Ishikawa (cell line): ENCODE measurements at regions not wholly inside any gene's neighbourhood (a gene's known extent, or its start where the extent isn't known, plus 50 kb on each side); places are given as distances from the start of the nearest gene placed in this dataset.

Experiments
- CEBPB ChIP-seq: IDR thresholded peaks from 2 replicates; pipeline ENCODE4 v1.6.1; 2012
- CREB1 ChIP-seq: IDR thresholded peaks from 2 replicates; pipeline ENCODE4 v1.6.1; 2012; ENCODE audit warnings: low read depth
- EGR1 ChIP-seq: IDR thresholded peaks from 2 replicates; pipeline ENCODE4 v1.6.1; 2012
- EP300 ChIP-seq: IDR thresholded peaks from 2 replicates; pipeline ENCODE4 v1.6.1; 2012; ENCODE audit warnings: borderline replicate concordance
- FOXM1 ChIP-seq: IDR thresholded peaks from 2 replicates; pipeline ENCODE4 v1.6.1; 2012; ENCODE audit warnings: low read depth, borderline replicate concordance
- NFIC ChIP-seq: IDR thresholded peaks from 2 replicates; pipeline ENCODE4 v1.6.1; 2012
- RAD21 ChIP-seq: IDR thresholded peaks from 2 replicates; pipeline ENCODE4 v1.6.1; 2012; ENCODE audit warnings: low read depth
- TAF1 ChIP-seq: IDR thresholded peaks from 2 replicates; pipeline ENCODE4 v1.6.1; 2012; ENCODE audit warnings: low read depth, mild to moderate bottlenecking
- TCF12 ChIP-seq: IDR thresholded peaks from 2 replicates; pipeline ENCODE4 v1.6.1; 2012; ENCODE audit warnings: low read depth
- TEAD4 ChIP-seq: IDR thresholded peaks from 2 replicates; pipeline ENCODE4 v1.6.1; 2012
- YY1 ChIP-seq: IDR thresholded peaks from 2 replicates; pipeline ENCODE4 v1.6.1; 2012; ENCODE audit warnings: low read depth
- ZBTB7A ChIP-seq: IDR thresholded peaks from 2 replicates; pipeline ENCODE4 v1.6.1; 2012; ENCODE audit warnings: low read depth
- TF ChIP-seq, protein P1 (sequence below): IDR thresholded peaks from 2 replicates; pipeline ENCODE4 v1.6.1; 2012
- TF ChIP-seq, protein P2 (sequence below): IDR thresholded peaks from 2 replicates; pipeline ENCODE4 v1.6.1; 2012; ENCODE audit warnings: low read depth, mild to moderate bottlenecking
- TF ChIP-seq, protein P3 (sequence below): IDR thresholded peaks from 2 replicates; pipeline ENCODE4 v1.6.1; 2012

DNA sequence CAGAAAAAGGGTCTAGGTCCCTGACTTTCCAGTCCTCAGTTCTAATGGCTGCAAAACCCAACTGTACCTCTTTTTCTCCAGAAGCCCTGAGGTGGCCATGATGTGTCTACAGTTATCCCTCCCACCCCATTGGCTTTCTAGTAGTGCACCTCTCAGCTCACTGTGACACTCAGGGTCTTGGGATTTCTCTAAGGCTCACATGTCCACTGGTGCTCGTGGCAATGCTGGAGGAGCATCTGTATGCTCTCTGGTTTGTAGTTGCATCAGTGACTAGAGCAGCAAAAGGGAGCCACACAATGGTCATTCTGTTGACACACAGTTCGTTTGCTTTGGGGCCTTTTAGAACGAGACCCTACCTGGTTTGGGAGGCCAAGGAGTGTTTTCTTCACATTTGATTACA, 81.6 kb upstream of the SYT6 start:
- TF ChIP-seq, protein P1, sequence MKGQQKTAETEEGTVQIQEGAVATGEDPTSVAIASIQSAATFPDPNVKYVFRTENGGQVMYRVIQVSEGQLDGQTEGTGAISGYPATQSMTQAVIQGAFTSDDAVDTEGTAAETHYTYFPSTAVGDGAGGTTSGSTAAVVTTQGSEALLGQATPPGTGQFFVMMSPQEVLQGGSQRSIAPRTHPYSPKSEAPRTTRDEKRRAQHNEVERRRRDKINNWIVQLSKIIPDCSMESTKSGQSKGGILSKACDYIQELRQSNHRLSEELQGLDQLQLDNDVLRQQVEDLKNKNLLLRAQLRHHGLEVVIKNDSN = no peak
- TF ChIP-seq ZBTB7A = no peak
- no peak for TF ChIP-seq TEAD4
- no peak for TF ChIP-seq CREB1
- no peak for TF ChIP-seq YY1
- no peak for TF ChIP-seq CEBPB
- TF ChIP-seq RAD21 = no peak
- no peak for TF ChIP-seq NFIC
- TF ChIP-seq, protein P2, sequence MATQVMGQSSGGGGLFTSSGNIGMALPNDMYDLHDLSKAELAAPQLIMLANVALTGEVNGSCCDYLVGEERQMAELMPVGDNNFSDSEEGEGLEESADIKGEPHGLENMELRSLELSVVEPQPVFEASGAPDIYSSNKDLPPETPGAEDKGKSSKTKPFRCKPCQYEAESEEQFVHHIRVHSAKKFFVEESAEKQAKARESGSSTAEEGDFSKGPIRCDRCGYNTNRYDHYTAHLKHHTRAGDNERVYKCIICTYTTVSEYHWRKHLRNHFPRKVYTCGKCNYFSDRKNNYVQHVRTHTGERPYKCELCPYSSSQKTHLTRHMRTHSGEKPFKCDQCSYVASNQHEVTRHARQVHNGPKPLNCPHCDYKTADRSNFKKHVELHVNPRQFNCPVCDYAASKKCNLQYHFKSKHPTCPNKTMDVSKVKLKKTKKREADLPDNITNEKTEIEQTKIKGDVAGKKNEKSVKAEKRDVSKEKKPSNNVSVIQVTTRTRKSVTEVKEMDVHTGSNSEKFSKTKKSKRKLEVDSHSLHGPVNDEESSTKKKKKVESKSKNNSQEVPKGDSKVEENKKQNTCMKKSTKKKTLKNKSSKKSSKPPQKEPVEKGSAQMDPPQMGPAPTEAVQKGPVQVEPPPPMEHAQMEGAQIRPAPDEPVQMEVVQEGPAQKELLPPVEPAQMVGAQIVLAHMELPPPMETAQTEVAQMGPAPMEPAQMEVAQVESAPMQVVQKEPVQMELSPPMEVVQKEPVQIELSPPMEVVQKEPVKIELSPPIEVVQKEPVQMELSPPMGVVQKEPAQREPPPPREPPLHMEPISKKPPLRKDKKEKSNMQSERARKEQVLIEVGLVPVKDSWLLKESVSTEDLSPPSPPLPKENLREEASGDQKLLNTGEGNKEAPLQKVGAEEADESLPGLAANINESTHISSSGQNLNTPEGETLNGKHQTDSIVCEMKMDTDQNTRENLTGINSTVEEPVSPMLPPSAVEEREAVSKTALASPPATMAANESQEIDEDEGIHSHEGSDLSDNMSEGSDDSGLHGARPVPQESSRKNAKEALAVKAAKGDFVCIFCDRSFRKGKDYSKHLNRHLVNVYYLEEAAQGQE = no peak
- TF ChIP-seq, protein P3, sequence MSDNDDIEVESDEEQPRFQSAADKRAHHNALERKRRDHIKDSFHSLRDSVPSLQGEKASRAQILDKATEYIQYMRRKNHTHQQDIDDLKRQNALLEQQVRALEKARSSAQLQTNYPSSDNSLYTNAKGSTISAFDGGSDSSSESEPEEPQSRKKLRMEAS = no peak
- TF ChIP-seq FOXM1 = no peak
- no peak for TF ChIP-seq EGR1
- TF ChIP-seq TCF12 = no peak
- TF ChIP-seq TAF1 = no peak
- no peak for TF ChIP-seq EP300

DNA sequence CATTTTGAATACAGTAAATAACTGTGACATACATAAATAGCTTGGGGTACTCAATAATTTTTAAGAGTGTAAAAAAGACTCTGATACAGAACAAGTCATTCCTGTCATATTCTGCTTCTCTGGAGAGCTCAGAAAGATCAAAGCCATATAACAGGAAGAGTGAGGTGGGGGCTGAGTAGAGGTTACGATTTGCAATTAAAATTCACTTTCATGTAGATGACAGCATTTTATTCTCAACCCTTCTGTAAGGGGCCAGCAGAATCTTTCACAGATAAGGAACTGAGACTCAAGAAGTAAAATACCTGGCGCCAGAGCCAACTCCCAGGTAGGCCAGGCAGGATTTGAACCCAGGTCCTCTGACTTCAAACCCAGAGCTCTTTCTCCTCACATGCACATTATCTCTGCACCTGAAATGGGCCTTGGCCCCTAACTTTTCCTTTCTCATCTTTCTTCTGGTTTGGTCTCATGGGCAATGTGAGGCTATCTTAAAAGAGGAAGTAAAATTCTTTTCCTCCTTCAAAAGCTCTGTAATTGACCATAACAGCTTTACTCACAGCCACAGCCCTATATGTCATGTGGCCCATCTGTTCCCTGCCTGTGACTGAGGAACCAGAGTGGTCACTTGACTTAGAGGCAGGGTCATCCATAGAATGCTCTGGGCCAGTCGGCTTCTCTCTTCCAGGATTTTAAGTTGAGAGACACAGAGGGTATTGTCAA, 80.9 kb upstream of the SYT6 start:
- no peak for TF ChIP-seq TCF12
- TF ChIP-seq TAF1 = no peak

DNA sequence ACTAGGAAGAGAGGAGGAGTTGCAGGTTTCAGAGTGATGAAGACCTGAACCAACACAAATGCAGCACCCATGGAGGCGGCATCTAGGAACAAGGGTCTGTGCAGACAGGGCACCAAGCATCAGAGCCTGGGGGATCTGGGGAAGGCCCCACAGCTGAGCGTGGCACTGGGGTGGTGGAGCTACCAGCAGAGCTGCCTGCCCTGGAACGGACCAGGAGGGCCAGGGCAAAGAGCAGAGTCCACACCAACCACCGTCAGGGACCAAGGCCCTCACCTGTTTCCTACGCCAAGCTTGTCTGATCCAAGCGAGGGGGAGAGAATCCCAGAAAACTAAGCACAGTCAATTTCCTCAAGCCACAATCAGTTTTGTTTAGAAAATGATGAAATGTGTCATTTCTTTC, 79.0 kb upstream of the SYT6 start:
- TF ChIP-seq NFIC (no peak), EGR1 (no peak), CREB1 (no peak), EP300 (no peak), YY1 (no peak), TEAD4 (no peak), TAF1 (no peak), ZBTB7A (no peak), CEBPB (no peak), RAD21 (no peak), TCF12 (no peak), FOXM1 (no peak)
- TF ChIP-seq, protein P2 = no peak
- TF ChIP-seq, protein P1 = no peak
- TF ChIP-seq, protein P3 = no peak

DNA sequence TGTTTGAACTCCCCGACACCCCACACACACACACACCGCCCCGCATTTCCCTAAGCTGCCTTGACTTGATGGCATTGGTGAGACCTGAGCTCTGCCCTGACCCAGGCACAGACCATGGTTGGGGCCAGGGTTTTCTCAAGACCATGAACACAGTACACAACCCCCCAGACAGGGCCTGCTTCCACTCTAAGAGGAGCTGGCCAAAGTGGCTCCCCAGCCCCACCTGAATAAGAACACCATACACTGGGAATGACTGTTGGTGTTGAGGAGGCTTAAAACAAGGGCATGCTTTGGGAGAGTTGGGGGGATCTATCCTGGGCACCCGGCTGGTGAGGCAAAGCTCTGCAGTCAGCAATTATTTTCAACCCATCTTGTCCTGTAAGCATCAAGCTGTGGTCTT, 77.6 kb upstream of the SYT6 start:
- TF ChIP-seq EP300 (no peak), YY1 (no peak), FOXM1 (no peak), TAF1 (no peak), NFIC (no peak), EGR1 (no peak), TEAD4 (no peak), CEBPB (no peak), CREB1 (no peak), TCF12 (no peak), RAD21 (no peak)
- TF ChIP-seq, protein P2 = no peak
- TF ChIP-seq, protein P1 = no peak
